BJ (cell line): ENCODE measurements at regions not wholly inside any gene's neighbourhood (a gene's known extent, or its start where the extent isn't known, plus 50 kb on each side); places are given as distances from the start of the nearest gene placed in this dataset.

ENCODE experiments used
- CTCF ChIA-PET: fragments of 350-600 bp; formaldehyde crosslinking; extraction: SDS; loops from one replicate; lab custom pipeline; 2021; ENCODE audit warnings: antibody characterized with exemption, inconsistent platforms; lab: Yijun Ruan, JAX
- POLR2A ChIA-PET: fragments of 300-600 bp; sonication (Branson Sonifier 250); formaldehyde crosslinking; extraction: SDS; loops from one replicate; lab custom pipeline; 2021; ENCODE audit warnings: antibody characterized with exemption; lab: Charles Lee
- DNase-seq: peaks from one replicate; pipeline ENCODE4 v3.0.0-alpha.2; 2011; ENCODE audit warnings: low read depth
- H3K27me3 ChIP-seq: 2 replicates; pipeline ENCODE4 v1.6.0; 2011; ENCODE audit warnings: low read length; ENCODE audit not compliant: control insufficient read depth, insufficient read depth
- H3K36me3 ChIP-seq: 2 replicates; pipeline ENCODE4 v1.5.1; 2011; ENCODE audit warnings: low read length; ENCODE audit not compliant: control insufficient read depth, insufficient read depth
- H3K4me3 ChIP-seq: 2 replicates; pipeline ENCODE4 v1.5.1; 2011; ENCODE audit warnings: low read depth, mild to moderate bottlenecking, control low read depth, low read length
- CTCF ChIP-seq: IDR thresholded peaks from 2 replicates; pipeline ENCODE4 v1.5.1; 2011; ENCODE audit warnings: low read depth, mild to moderate bottlenecking, control low read depth, inconsistent platforms, low read length, moderate library complexity; ENCODE audit not compliant: insufficient read depth

GRCh38 chr13:78401873-78402707, 201.3 kb downstream of the POU4F1 start:
- CTCF ChIA-PET: interaction anchor here (1.1 kb wide), 1 partner anchor 10 kb away, joined by 3 read pairs; no protein-coding TSS in a partner anchor
- TF ChIP-seq CTCF: no peak
- DNase-seq: no peak
- Histone ChIP-seq H3K36me3 (no peaks in the 10 kb centered on the region), H3K27me3 (no peaks in the 10 kb centered on the region), H3K4me3 (no peak overlapping the region)
- POLR2A ChIA-PET: no interaction called here

DNA sequence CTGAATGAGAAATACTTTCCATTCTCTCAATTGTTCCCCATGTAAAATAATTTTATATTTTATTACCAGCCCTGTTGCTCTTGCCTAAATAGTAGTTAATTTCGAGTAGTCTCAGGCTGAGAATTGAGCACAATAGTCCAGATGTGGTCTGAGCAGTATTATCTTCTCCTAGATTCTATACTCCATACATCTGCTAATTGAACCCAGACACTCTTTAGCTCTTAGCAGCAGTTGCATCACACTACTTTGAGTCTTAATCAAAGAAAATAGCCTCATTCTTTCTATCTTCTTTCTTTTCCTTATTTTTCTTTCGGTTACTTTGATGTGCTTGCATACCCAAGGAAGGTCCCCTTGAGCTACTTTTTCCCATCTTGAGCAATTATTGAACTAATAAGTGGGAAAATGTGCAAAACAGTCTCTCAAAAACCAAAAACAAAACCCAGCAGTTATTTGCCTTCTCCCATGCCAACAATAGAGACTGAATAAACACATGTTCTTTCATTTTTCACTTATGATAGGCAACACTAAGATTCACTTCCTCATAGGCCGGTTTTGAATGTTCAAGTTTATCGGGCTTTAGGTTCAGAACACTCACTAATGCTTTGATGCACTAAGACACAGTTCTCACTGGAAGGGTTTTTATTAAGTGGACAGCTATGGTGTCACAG, 204.5 kb downstream of the POU4F1 start:
- no peak for TF ChIP-seq CTCF
- Histone ChIP-seq H3K4me3 (no peak overlapping the region), H3K27me3 (no peaks in the 10 kb centered on the region), H3K36me3 (no peaks in the 10 kb centered on the region)
- CTCF ChIA-PET: no interaction called here
- POLR2A ChIA-PET: no interaction called here
- no peak for DNase-seq

DNA sequence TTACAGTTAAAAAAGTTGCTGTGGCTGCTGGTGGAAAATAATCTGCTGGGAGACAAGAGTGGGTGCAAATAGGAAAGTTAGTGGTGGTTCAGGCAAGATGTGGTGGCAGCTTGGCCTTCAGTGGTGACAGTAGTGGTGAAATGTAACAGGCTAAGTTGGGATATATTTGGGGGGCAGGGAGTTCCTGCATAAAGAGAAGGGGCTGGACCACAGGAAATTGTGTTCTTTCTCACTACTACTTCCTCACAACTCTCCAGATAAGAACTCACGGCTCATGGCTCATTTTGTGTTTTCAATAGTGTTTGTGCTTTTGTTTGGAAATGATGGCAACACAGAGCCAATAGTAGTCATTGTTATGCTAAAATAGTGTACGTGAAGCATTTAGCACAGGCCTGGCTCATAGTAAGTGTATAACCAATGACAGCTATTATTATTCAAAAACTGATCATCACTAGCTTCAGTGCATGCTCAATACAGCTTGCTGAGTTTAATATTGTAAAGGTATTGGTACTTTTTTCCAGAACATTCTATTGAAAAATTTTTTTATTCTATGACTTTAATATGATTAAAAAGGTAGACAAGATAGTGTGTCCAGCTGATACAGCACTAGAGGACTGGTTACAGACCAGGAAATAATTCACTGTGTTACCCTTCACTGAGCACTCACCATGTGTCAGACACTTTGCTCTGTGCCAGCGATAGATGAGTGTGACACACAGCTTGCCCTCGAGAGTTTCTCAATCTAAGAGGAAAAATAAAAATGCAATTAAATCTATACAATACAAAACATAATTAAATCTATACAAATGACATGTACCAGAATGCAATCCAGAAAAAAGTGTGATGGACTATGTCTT, 209.8 kb downstream of the POU4F1 start:
- POLR2A ChIA-PET: no interaction called here
- Histone ChIP-seq H3K27me3 (no peaks in the 10 kb centered on the region), H3K4me3 (no peak overlapping the region), H3K36me3 (no peaks in the 10 kb centered on the region)
- no peak for DNase-seq
- CTCF ChIA-PET: no interaction called here
- TF ChIP-seq CTCF: no peak

DNA sequence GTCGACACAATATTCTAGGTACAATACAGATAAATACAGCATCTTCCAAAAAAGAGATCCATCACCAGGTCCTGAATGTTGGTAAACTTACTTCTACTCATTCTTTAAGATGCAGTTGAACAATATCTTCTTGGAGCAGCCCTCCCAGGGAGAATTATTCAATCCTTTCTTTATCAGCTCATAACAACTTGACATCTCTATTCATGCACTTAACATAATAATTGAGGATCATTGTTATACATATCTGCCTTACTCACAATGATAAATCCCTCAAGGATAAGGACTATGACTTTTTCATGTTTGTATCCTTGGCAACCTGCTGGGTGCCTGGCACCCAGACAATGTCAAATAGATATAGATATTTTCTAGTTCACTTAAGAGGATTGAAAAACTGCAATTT, 219.5 kb downstream of the POU4F1 start:
- no peaks in the 10 kb centered on the region for H3K27me3 ChIP-seq
- H3K4me3 ChIP-seq: no peak overlapping the region
- ChIA-PET POLR2A (no interaction called here), CTCF (no interaction called here)
- DNase-seq: no peak
- no peaks in the 10 kb centered on the region for H3K36me3 ChIP-seq
- TF ChIP-seq CTCF: no peak

GRCh38 chr13:78383071-78383484, 220.3 kb downstream of the POU4F1 start:
- no peak for TF ChIP-seq CTCF
- no peaks in the 10 kb centered on the region for H3K27me3 ChIP-seq
- H3K36me3 ChIP-seq: no peaks in the 10 kb centered on the region
- DNase-seq: no peak
- ChIA-PET POLR2A (no interaction called here), CTCF (no interaction called here)
- H3K4me3 ChIP-seq: no peak overlapping the region
